Osteocyte (in vitro differentiated cells): ENCODE measurements at regions not wholly inside any gene's neighbourhood (a gene's known extent, or its start where the extent isn't known, plus 50 kb on each side); places are given as distances from the start of the nearest gene placed in this dataset.
"Not testable (repeated sequence)": the region's sequence is repeated elsewhere in the genome, so short reads cannot be mapped to it uniquely, and the experiment has no call there.

Experiments
- DNase-seq: peaks from one replicate; pipeline ENCODE4 v3.0.0; 2021; ENCODE audit warnings: mixed read lengths; ENCODE audit not compliant: unreplicated experiment; ENCODE audit errors: extremely low spot score
- H3K27ac Mint-ChIP-seq: one replicate; pipeline ENCODE4 v1.8.0; 2021; ENCODE audit warnings: mild to moderate bottlenecking, mixed read lengths; ENCODE audit not compliant: unreplicated experiment
- H3K27me3 Mint-ChIP-seq: one replicate; pipeline ENCODE4 v1.8.0; 2021; ENCODE audit warnings: mixed read lengths; ENCODE audit not compliant: unreplicated experiment
- H3K36me3 Mint-ChIP-seq: one replicate; pipeline ENCODE4 v1.8.0; 2021; ENCODE audit warnings: mixed read lengths; ENCODE audit not compliant: unreplicated experiment
- H3K4me1 Mint-ChIP-seq: one replicate; pipeline ENCODE4 v1.8.0; 2021; ENCODE audit warnings: mixed read lengths; ENCODE audit not compliant: unreplicated experiment
- H3K4me3 Mint-ChIP-seq: one replicate; pipeline ENCODE4 v1.8.0; 2021; ENCODE audit warnings: mild to moderate bottlenecking, moderate library complexity, mixed read lengths; ENCODE audit not compliant: unreplicated experiment
- H3K9me3 Mint-ChIP-seq: one replicate; pipeline ENCODE4 v1.8.0; 2021; ENCODE audit warnings: mixed read lengths; ENCODE audit not compliant: unreplicated experiment
- CTCF ChIP-seq: fragments of 200-600 bp; sonication (generic); IDR thresholded peaks from 2 replicates; pipeline ENCODE4 v1.5.0; 2021; ENCODE audit warnings: antibody characterized with exemption, mild to moderate bottlenecking, moderate library complexity

- no peaks in the 10 kb centered on the region for H3K9me3 Mint-ChIP-seq
These were observed 152.8 kb downstream of the TTLL2 start for GRCh38 chr6:167477688-167478087.

DNA sequence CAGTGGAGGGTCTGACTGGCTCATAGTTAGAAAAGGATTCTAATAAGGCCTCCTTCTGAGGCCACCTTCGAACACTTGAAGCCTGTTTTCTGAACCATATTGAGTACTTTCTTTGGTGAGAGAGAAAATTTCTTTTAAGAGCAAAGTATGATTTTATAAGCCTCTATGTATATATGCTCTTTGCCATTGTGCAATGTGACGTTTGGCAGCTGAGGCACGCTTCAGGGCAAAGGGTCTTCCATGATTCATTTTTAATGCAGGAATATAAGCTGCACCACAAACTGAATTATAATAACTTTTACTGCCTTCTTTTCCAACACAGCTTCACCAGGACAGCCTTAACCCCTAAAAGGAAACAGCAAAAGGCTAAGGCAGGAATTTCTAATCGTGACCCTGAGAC is 154.4 kb downstream of the TTLL2 start:
- Mint-ChIP-seq H3K27ac (no peak overlapping the region), H3K27me3 (peaks cover 55% of the 10 kb centered on the region), H3K4me1 (peaks cover 5% of the 10 kb centered on the region), H3K4me3 (no peak overlapping the region), H3K36me3 (no peaks in the 10 kb centered on the region), H3K9me3 (no peaks in the 10 kb centered on the region)
- no peak for TF ChIP-seq CTCF
- no peak for DNase-seq

More at GRCh38 chr6:167477688-167478087, 152.8 kb downstream of the TTLL2 start:
- no peak for TF ChIP-seq CTCF
- Mint-ChIP-seq H3K4me1 (peaks cover 13% of the 10 kb centered on the region), H3K27me3 (peaks cover 53% of the 10 kb centered on the region), H3K27ac (no peak overlapping the region), H3K36me3 (no peaks in the 10 kb centered on the region), H3K4me3 (no peak overlapping the region)
- no peak for DNase-seq

GRCh38 chr6:167479901-167480648 is 155.2 kb downstream of the TTLL2 start:
- peaks cover 5% of the 10 kb centered on the region for H3K4me1 Mint-ChIP-seq
- no peaks in the 10 kb centered on the region for H3K36me3 Mint-ChIP-seq
- peaks cover 55% of the 10 kb centered on the region for H3K27me3 Mint-ChIP-seq
- H3K4me3 Mint-ChIP-seq: no peak overlapping the region
- TF ChIP-seq CTCF: no peak
- no peak overlapping the region for H3K27ac Mint-ChIP-seq
- H3K9me3 Mint-ChIP-seq: no peaks in the 10 kb centered on the region
- no peak for DNase-seq

DNA sequence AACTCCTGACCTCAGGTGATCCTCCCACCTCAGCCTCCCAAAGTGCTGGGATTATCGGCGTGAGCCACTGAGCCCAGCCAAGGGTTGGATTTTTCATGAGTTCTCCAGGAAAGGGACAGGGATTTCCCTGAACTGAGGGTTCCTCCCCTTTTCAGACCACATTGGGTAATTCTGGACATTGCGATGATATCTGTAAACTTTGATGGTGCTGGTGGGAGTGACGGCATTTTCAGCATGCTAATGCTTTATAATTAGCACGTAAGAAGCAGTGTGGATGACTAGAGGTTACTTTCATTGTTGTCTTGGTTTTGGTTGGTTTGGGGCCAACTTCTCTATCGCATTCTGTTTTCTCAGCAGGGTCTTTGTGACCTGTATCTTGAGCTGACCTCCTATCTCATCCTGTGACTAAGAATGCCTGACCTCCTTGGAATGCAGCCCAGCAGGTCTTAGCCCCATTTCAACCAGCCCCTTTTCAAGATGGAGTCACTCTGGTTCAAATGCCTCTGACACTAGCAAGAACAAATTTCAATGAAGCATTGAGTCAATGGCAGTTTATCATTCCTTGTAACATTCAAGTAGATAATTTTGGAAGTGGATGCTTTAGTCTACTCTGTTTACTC is 156.5 kb downstream of the TTLL2 start:
- DNase-seq: no peak
- no peak for TF ChIP-seq CTCF
- Mint-ChIP-seq H3K36me3 (no peaks in the 10 kb centered on the region), H3K9me3 (no peaks in the 10 kb centered on the region), H3K27ac (no peak overlapping the region), H3K27me3 (peaks cover 49% of the 10 kb centered on the region), H3K4me1 (peaks cover 5% of the 10 kb centered on the region), H3K4me3 (no peak overlapping the region)

DNA sequence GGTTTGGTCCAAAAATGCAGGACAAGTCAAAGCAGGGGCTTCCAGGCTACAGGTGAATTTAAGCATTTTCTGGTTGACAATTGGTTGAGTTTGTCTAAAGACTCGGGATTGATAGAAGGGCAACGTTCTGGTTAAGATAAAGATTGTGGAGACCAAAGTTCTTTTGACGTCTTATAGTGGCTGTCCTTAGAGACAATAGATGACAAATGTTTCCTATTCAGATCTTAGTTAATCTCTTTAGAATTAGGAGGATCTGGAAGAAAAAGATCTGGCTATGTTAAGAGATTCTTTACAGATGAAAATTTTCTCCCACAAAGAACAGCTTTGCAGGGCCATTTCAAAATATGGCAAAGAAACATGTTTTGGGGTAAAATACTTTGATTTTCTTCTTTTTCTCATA is 157.9 kb downstream of the TTLL2 start:
- not testable (repeated sequence) for H3K27ac Mint-ChIP-seq, H3K9me3 Mint-ChIP-seq, H3K36me3 Mint-ChIP-seq, DNase-seq, H3K4me3 Mint-ChIP-seq, H3K4me1 Mint-ChIP-seq
- peaks cover 48% of the 10 kb centered on the region for H3K27me3 Mint-ChIP-seq
